GM23248 (cell line): ENCODE measurements at regions not wholly inside any gene's neighbourhood (a gene's known extent, or its start where the extent isn't known, plus 50 kb on each side); places are given as distances from the start of the nearest gene placed in this dataset.

Experiments used
- DNase-seq: peaks from one replicate; pipeline ENCODE4 v3.0.0-alpha.2; 2015
- H2AFZ ChIP-seq: fragments of 200-600 bp; sonication (generic); 2 replicates; pipeline ENCODE4 v1.6.1; 2016; ENCODE audit warnings: antibody characterized with exemption
- H3F3A ChIP-seq: fragments of 200-600 bp; sonication (generic); 2 replicates; pipeline ENCODE4 v1.6.1; 2016; ENCODE audit warnings: mild to moderate bottlenecking, antibody characterized with exemption, mixed run types; ENCODE audit not compliant: insufficient read depth
- H3K27ac ChIP-seq: fragments of 200-600 bp; sonication (generic); 2 replicates; pipeline ENCODE4 v1.5.1; 2016; ENCODE audit warnings: mild to moderate bottlenecking
- H3K27me3 ChIP-seq: fragments of 200-600 bp; sonication (generic); replicated peaks from 2 replicates; pipeline ENCODE4 v1.6.1; 2016; ENCODE audit warnings: mild to moderate bottlenecking; ENCODE audit not compliant: insufficient read depth
- H3K36me3 ChIP-seq: fragments of 200-600 bp; sonication (generic); 2 replicates; pipeline ENCODE4 v1.6.1; 2016; ENCODE audit warnings: low read depth, mild to moderate bottlenecking
- H3K4me1 ChIP-seq: fragments of 200-600 bp; sonication (generic); 2 replicates; pipeline ENCODE4 v1.6.1; 2016; ENCODE audit warnings: mild to moderate bottlenecking; ENCODE audit not compliant: insufficient read depth
- H3K4me2 ChIP-seq: fragments of 200-600 bp; sonication (generic); one replicate; pipeline ENCODE4 v1.6.1; 2016; ENCODE audit warnings: mild to moderate bottlenecking; ENCODE audit not compliant: unreplicated experiment
- H3K4me3 ChIP-seq: fragments of 200-600 bp; sonication (generic); 2 replicates; pipeline ENCODE4 v1.5.1; 2016; ENCODE audit warnings: mild to moderate bottlenecking
- H3K79me2 ChIP-seq: fragments of 200-600 bp; sonication (generic); 2 replicates; pipeline ENCODE4 v1.6.1; 2016; ENCODE audit warnings: mild to moderate bottlenecking; ENCODE audit not compliant: insufficient read depth
- H3K9ac ChIP-seq: fragments of 200-600 bp; sonication (generic); 2 replicates; pipeline ENCODE4 v1.6.1; 2016; ENCODE audit warnings: mild to moderate bottlenecking
- H3K9me2 ChIP-seq: fragments of 200-600 bp; sonication (generic); 2 replicates; pipeline ENCODE4 v1.6.1; 2016; ENCODE audit warnings: mixed run types, mild to moderate bottlenecking, moderate library complexity; ENCODE audit not compliant: insufficient read depth
- H3K9me3 ChIP-seq: fragments of 200-600 bp; sonication (generic); one replicate; pipeline ENCODE4 v1.6.1; 2017; ENCODE audit warnings: low read depth
- H4K20me1 ChIP-seq: fragments of 200-600 bp; sonication (generic); 2 replicates; pipeline ENCODE4 v1.6.0; 2016; ENCODE audit not compliant: insufficient read depth
- EZH2 ChIP-seq: fragments of 200-600 bp; sonication (generic); IDR thresholded peaks from 2 replicates; pipeline ENCODE4 v1.6.1; 2018; ENCODE audit warnings: antibody characterized with exemption, mild to moderate bottlenecking; ENCODE audit not compliant: insufficient read depth, poor library complexity, severe bottlenecking
- EZH2phosphoT487 ChIP-seq: fragments of 200-600 bp; sonication (generic); IDR thresholded peaks from 2 replicates; pipeline ENCODE4 v1.6.1; 2018; ENCODE audit warnings: antibody characterized with exemption, moderate library complexity, mild to moderate bottlenecking, low read depth; ENCODE audit not compliant: insufficient read depth
- WGBS, 2 experiments: methylation state at CpG; one replicate each; pipeline ENCODE4 v1.1.6; 2015 to 2017; ENCODE audit warnings: low lambda C conversion rate in 2 of 2, low coverage in 1 of 2; ENCODE audit errors: missing lambda C conversion rate in 2 of 2; 5-methylcytosine and 5-hydroxymethylcytosine counted together
- in situ Hi-C: fragments of 300-500 bp; cut with MboI; formaldehyde crosslinking; loops from 2 replicates; pipeline ENCODE4 v1.15.0; 2020

DNA sequence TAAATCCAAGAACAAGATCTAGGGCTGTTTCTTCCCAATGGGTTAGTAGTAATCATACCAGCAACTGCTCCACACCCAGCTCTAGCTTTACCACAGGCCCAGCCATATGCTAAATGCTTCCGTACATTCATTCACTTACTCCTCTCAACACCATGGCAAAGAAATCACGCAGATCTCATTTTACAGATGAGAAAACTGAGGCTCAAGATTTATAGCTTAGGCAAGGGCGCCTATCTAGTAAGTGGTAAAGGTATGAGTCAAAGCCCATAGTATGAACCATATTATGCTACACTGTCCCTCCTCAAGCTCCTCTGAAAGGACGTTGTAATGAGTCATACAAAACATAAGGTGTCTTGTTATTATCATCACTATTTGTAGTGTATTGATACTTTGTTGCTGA, 82.2 kb downstream of the NIBAN1 start:
- DNase-seq: no peak

DNA sequence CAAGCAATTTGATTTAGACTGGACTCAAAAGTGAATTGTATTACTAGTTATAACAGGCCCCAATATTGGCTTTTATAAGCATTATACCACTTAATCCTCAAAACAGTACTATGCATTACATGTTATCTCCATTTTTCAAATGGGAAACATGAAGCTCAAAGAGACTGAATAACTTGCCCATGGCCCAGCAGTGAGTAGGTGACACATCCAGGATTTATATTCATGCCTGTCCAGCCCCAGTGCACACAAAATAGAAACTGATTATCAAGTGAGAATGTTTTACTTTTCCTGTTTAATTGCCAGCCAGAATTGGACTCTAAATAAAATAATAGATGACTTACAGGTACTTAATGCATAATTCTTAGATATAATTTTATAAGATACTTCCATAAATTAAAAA, 82.9 kb downstream of the NIBAN1 start:
- Histone ChIP-seq H3K36me3 (no peaks in the 10 kb centered on the region), H3K9ac (no peak overlapping the region), H3K4me3 (no peak overlapping the region), H3K27ac (no peak overlapping the region), H4K20me1 (no peaks in the 10 kb centered on the region), H3K9me2 (no peaks in the 10 kb centered on the region), H2AFZ (no peak overlapping the region), H3K79me2 (no peaks in the 10 kb centered on the region), H3K27me3 (no peaks in the 10 kb centered on the region), H3K4me2 (no peak overlapping the region), H3K9me3 (no peaks in the 10 kb centered on the region), H3F3A (peaks cover 35% of the 10 kb centered on the region), H3K4me1 (peaks cover 36% of the 10 kb centered on the region)
- DNase-seq: no peak
- in situ Hi-C loops: no loop called here
- no peak for TF ChIP-seq EZH2phosphoT487
- TF ChIP-seq EZH2: no peak

More for the DNA sequence above, 82.2 kb downstream of the NIBAN1 start:
- Histone ChIP-seq H3K79me2 (no peaks in the 10 kb centered on the region), H2AFZ (no peak overlapping the region), H3F3A (peaks cover 29% of the 10 kb centered on the region), H3K27me3 (no peaks in the 10 kb centered on the region), H3K9me3 (no peaks in the 10 kb centered on the region), H3K4me2 (no peak overlapping the region), H4K20me1 (no peaks in the 10 kb centered on the region), H3K9ac (no peak overlapping the region), H3K4me3 (no peak overlapping the region), H3K36me3 (0 out of 2 replicates have a peak, but pooled peaks cover 4% of the 10 kb centered on the region), H3K4me1 (peaks cover 29% of the 10 kb centered on the region), H3K9me2 (no peaks in the 10 kb centered on the region), H3K27ac (no peak overlapping the region)
- TF ChIP-seq EZH2phosphoT487 (no peak), EZH2 (no peak)
- in situ Hi-C loops: no loop called here
- 86% methylated on average over 4 of the region's 4 CpGs for WGBS, 2 experiments

DNA sequence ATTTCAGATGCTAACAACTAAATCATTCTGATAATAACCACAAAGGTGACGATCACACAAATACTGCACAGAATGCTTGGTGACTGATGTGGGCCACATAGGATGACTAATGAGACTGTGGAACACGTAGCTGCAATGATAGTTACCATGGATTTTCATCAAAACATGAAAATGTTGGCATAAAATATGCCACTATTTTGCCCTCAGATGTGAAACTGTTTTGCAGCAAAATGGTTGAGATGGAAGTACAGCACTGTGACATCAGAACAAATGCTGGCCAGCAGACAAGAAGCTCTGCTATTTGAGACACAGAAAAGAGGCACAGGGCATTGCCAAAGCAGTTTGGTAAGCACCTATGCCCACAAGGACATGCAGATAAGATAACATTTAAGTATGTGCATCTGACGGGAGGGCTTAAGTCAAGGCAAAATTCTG, 83.8 kb downstream of the NIBAN1 start:
- Histone ChIP-seq H3K27me3 (no peaks in the 10 kb centered on the region), H3K4me2 (no peak overlapping the region), H3K9me2 (no peaks in the 10 kb centered on the region), H3K4me3 (no peak overlapping the region), H4K20me1 (no peaks in the 10 kb centered on the region), H3K9me3 (no peaks in the 10 kb centered on the region), H3K79me2 (no peaks in the 10 kb centered on the region), H3K4me1 (peaks cover 40% of the 10 kb centered on the region), H3K36me3 (no peaks in the 10 kb centered on the region), H3F3A (peaks cover 38% of the 10 kb centered on the region), H2AFZ (no peak overlapping the region), H3K27ac (no peak overlapping the region), H3K9ac (no peak overlapping the region)
- in situ Hi-C loops: no loop called here
- 81% methylated on average over 3 of the region's 3 CpGs for WGBS, 2 experiments
- no peak for TF ChIP-seq EZH2
- TF ChIP-seq EZH2phosphoT487: no peak
- DNase-seq: peak; percentile 31

DNA sequence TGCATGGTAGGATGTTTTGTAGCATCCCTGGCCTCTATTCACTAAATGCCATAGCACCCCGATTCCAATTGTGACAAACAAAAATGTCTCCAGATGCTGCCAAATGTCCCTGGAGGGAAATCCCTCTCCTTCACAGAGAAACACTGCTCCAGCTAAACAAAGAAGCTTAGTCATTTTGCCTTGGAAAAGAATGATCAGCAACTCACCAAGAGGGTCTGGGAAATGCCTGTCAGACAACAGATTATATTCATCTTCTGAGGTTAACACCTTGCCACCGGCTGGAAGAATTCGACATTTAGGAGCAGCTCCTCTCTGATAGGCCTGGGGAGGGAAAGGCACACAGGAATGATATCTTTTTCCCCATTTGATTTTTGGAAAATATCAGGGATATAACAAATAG, 84.4 kb downstream of the NIBAN1 start:
- H3K27me3 ChIP-seq: no peaks in the 10 kb centered on the region
- H2AFZ ChIP-seq: no peak overlapping the region
- H3K36me3 ChIP-seq: no peaks in the 10 kb centered on the region
- peaks cover 40% of the 10 kb centered on the region for H3K4me1 ChIP-seq
- peak; percentile 35 for DNase-seq
- WGBS, 2 experiments: 63 to 70% methylated on average over 3 of the region's 3 CpGs
- H3K4me2 ChIP-seq: no peak overlapping the region
- no peaks in the 10 kb centered on the region for H3K79me2 ChIP-seq
- no peaks in the 10 kb centered on the region for H3K9me2 ChIP-seq
- in situ Hi-C loops: no loop called here
- no peak for TF ChIP-seq EZH2
- TF ChIP-seq EZH2phosphoT487: no peak
- no peaks in the 10 kb centered on the region for H3K9me3 ChIP-seq
- peaks cover 38% of the 10 kb centered on the region for H3F3A ChIP-seq
- no peak overlapping the region for H3K9ac ChIP-seq
- no peaks in the 10 kb centered on the region for H4K20me1 ChIP-seq
- H3K4me3 ChIP-seq: no peak overlapping the region
- no peak overlapping the region for H3K27ac ChIP-seq

DNA sequence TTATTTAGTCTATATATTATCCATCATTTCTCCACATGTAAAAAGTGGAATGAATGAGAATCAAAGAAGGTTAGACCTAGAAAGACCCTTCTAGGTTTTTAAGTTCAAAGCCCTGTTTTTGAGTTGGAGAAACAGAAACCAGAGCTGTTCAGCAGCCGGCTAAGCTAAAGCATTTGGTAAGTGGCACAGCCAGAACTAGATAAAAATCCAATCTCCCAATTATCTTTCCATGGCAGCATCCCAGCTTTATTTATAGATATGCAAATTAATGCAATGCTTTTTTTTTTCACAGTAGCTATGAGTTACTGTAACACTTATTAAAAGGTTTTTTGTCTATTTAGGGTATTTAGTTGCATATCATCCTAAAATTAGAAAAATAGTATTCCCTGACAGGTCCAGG, 85.1 kb downstream of the NIBAN1 start:
- no peaks in the 10 kb centered on the region for H3K9me2 ChIP-seq
- peaks cover 40% of the 10 kb centered on the region for H3K4me1 ChIP-seq
- H4K20me1 ChIP-seq: no peaks in the 10 kb centered on the region
- H3K4me3 ChIP-seq: no peak overlapping the region
- no peaks in the 10 kb centered on the region for H3K36me3 ChIP-seq
- 68 to 78% methylated on average over 1 of the region's 1 CpG for WGBS, 2 experiments
- no peaks in the 10 kb centered on the region for H3K79me2 ChIP-seq
- no peak overlapping the region for H3K27ac ChIP-seq
- in situ Hi-C loops: no loop called here
- H3K9ac ChIP-seq: no peak overlapping the region
- no peaks in the 10 kb centered on the region for H3K9me3 ChIP-seq
- peaks cover 38% of the 10 kb centered on the region for H3F3A ChIP-seq
- H3K4me2 ChIP-seq: no peak overlapping the region
- H3K27me3 ChIP-seq: no peaks in the 10 kb centered on the region
- DNase-seq: no peak
- TF ChIP-seq EZH2: no peak
- no peak for TF ChIP-seq EZH2phosphoT487
- H2AFZ ChIP-seq: no peak overlapping the region
